HEK293 (cell line): ENCODE measurements at regions not wholly inside any gene's neighbourhood (a gene's known extent, or its start where the extent isn't known, plus 50 kb on each side); places are given as distances from the start of the nearest gene placed in this dataset.
A peak's percentile ranks its signal among the peaks of the same experiment; 100 is the strongest.

Experiments used
- CTCF ChIA-PET: fragments of 350-600 bp; formaldehyde crosslinking; extraction: SDS; loops from one replicate; lab custom pipeline; 2021; ENCODE audit warnings: antibody characterized with exemption; lab: Yijun Ruan, JAX
- POLR2A ChIA-PET: fragments of 300-600 bp; formaldehyde crosslinking; extraction: SDS; loops from one replicate; lab custom pipeline; 2020; ENCODE audit warnings: antibody characterized with exemption, inconsistent platforms; lab: Yijun Ruan, JAX
- H3K27ac ChIP-seq: fragments of 200-500 bp; sonication (Bioruptor generic); 2 replicates; pipeline ENCODE4 v1.5.1; 2014; ENCODE audit warnings: low read depth, low read length, control low read depth, inconsistent platforms; ENCODE audit errors: extremely low read depth
- H3K36me3 ChIP-seq, 2 experiments: fragments of 200-500 bp in 1 of 2; sonication (Bioruptor generic) in 1 of 2; 1 replicate in 1 of 2; 2 replicates in 1 of 2; pipeline ENCODE4 v1.5.1; 2014 to 2017; ENCODE audit warnings: inconsistent platforms in 2 of 2, low read length in 2 of 2; ENCODE audit not compliant: control insufficient read depth in 2 of 2, insufficient read depth in 1 of 2
- H3K4me1 ChIP-seq: fragments of 200-500 bp; sonication (Bioruptor generic); 2 replicates; pipeline ENCODE4 v1.5.1; 2014; ENCODE audit warnings: mild to moderate bottlenecking, low read length, inconsistent platforms; ENCODE audit not compliant: control insufficient read depth, insufficient read depth
- H3K4me3 ChIP-seq: 2 replicates; pipeline ENCODE4 v1.5.1; 2011; ENCODE audit warnings: low read depth, mild to moderate bottlenecking, control low read depth, low read length, moderate library complexity
- H3K9me3 ChIP-seq: fragments of 200-500 bp; sonication (Bioruptor generic); 2 replicates; pipeline ENCODE4 v1.5.1; 2014; ENCODE audit warnings: low read depth, low read length, inconsistent platforms; ENCODE audit not compliant: control insufficient read depth, insufficient read depth
- EGR2 ChIP-seq: fragments of 450-650 bp; formaldehyde crosslinking; IDR thresholded peaks from 2 replicates; pipeline ENCODE4 v1.5.1; 2016; ENCODE audit warnings: low read depth, missing biosample characterization, missing genetic modification characterization
- HOXA7 ChIP-seq: sonication (generic); formaldehyde crosslinking; IDR thresholded peaks from 2 replicates; pipeline ENCODE4 v1.8.1; 2022; ENCODE audit warnings: missing genetic modification reagents, borderline replicate concordance
- ZFHX2 ChIP-seq: fragments of 450-650 bp; formaldehyde crosslinking; conservative IDR thresholded peaks from 2 replicates; pipeline ENCODE4 v1.5.1; 2016; ENCODE audit warnings: missing biosample characterization, missing genetic modification characterization
- ZFP37 ChIP-seq: fragments of 450-650 bp; formaldehyde crosslinking; IDR thresholded peaks from 2 replicates; pipeline ENCODE4 v1.5.1; 2016; ENCODE audit warnings: missing biosample characterization, missing genetic modification characterization
- ZNF121 ChIP-seq: fragments of 450-650 bp; formaldehyde crosslinking; IDR thresholded peaks from 2 replicates; pipeline ENCODE4 v1.5.1; 2016; ENCODE audit warnings: missing biosample characterization, missing genetic modification characterization
- ZNF223 ChIP-seq: fragments of 450-650 bp; formaldehyde crosslinking; IDR thresholded peaks from 2 replicates; pipeline ENCODE4 v1.5.1; 2016; ENCODE audit warnings: missing biosample characterization, missing genetic modification characterization
- ZNF274 ChIP-seq, 2 experiments: fragments of 200-500 bp in 1 of 2; fragments of 450-650 bp in 1 of 2; sonication (Bioruptor generic) in 1 of 2; formaldehyde crosslinking in 1 of 2; IDR thresholded peaks; 2 replicates each; pipeline versions ENCODE4 v1.5.1 to v1.6.1; 2014 to 2016; ENCODE audit warnings: borderline replicate concordance in 1 of 2, inconsistent platforms in 1 of 2, low read length in 1 of 2, missing biosample characterization in 1 of 2, missing genetic modification characterization in 1 of 2
- ZNF292 ChIP-seq: fragments of 450-650 bp; formaldehyde crosslinking; IDR thresholded peaks from 2 replicates; pipeline ENCODE4 v1.5.1; 2016; ENCODE audit warnings: low read depth, missing biosample characterization, missing genetic modification characterization, borderline replicate concordance
- ZNF433 ChIP-seq: fragments of 450-650 bp; formaldehyde crosslinking; IDR thresholded peaks from 2 replicates; pipeline ENCODE4 v1.5.1; 2016; ENCODE audit warnings: missing biosample characterization, missing genetic modification characterization, low read depth
- ZNF596 ChIP-seq: fragments of 450-650 bp; IDR thresholded peaks from 2 replicates; pipeline ENCODE4 v1.5.0; 2018; ENCODE audit warnings: missing biosample characterization, mild to moderate bottlenecking, missing genetic modification characterization, moderate library complexity
- ZNF660 ChIP-seq: fragments of 450-650 bp; IDR thresholded peaks from 2 replicates; pipeline ENCODE4 v1.5.1; 2018; ENCODE audit warnings: missing biosample characterization, mild to moderate bottlenecking, missing genetic modification characterization
- TF ChIP-seq, protein P1 (sequence below): fragments of 450-650 bp; formaldehyde crosslinking; IDR thresholded peaks from 2 replicates; pipeline ENCODE4 v1.5.1; 2016; ENCODE audit warnings: missing biosample characterization, missing genetic modification characterization
- TF ChIP-seq, protein P2 (sequence below): fragments of 450-650 bp; formaldehyde crosslinking; IDR thresholded peaks from 2 replicates; pipeline ENCODE4 v1.5.1; 2017; ENCODE audit warnings: missing biosample characterization, missing genetic modification characterization
- TF ChIP-seq, protein P3 (sequence below): fragments of 450-650 bp; formaldehyde crosslinking; IDR thresholded peaks from 2 replicates; pipeline ENCODE4 v1.5.1; 2016; ENCODE audit warnings: missing biosample characterization, missing genetic modification characterization
- TF ChIP-seq, protein P4 (sequence below): fragments of 450-650 bp; formaldehyde crosslinking; IDR thresholded peaks from 2 replicates; pipeline ENCODE4 v1.5.1; 2016; ENCODE audit warnings: missing biosample characterization, missing genetic modification characterization, low read depth

DNA sequence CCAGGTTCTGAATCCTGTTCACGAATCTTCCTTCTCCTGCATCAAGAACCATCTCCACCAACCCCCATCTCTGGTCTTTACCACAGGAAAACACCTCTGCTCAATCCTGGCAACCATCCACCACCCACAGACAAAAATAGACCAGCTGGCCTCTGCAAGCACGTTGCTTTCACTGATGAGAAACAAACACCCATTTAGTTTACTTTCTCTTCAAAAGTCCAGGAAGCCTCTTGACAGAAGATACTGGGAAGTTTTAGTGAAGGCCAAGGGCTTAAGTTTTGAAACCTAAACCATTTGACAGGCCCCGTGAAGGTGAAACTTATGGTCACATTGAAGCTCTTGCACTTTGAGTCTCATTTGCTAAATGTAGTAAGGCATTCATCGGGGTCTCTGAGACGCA, 122.6 kb upstream of the PPP2R5A start:
- H3K4me3 ChIP-seq, result no peak overlapping the region
- no peaks in the 10 kb centered on the region for H3K4me1 ChIP-seq
- H3K9me3 ChIP-seq, result no peaks in the 10 kb centered on the region
- ChIA-PET POLR2A (interaction anchor here (0.5 kb wide), 1 partner anchor 49 kb away, joined by 3 read pairs; no protein-coding TSS in a partner anchor), CTCF (interaction anchor here (0.5 to 1.1 kb wide), 3 partner anchors 60 to 463 kb away, joined by 3 to 4 read pairs (median 3); no protein-coding TSS in a partner anchor)
- H3K36me3 ChIP-seq, result no peaks in the 10 kb centered on the region
- TF ChIP-seq EGR2 (tag by site-specific recombination) (peak; percentile 56), ZNF292 (no peak), HOXA7 (no peak), ZFHX2 (tag by site-specific recombination) (peak; percentile 59; the same call in 1 of the 2 replicates), ZNF274 (IDR thresholded peaks at IDR 0.05; ENCODE audit: low read length) (no peak), ZNF274 (tag by site-specific recombination; IDR thresholded peaks at IDR 0.05; ENCODE audit: borderline replicate concordance) (no peak)
- TF ChIP-seq, protein P1, sequence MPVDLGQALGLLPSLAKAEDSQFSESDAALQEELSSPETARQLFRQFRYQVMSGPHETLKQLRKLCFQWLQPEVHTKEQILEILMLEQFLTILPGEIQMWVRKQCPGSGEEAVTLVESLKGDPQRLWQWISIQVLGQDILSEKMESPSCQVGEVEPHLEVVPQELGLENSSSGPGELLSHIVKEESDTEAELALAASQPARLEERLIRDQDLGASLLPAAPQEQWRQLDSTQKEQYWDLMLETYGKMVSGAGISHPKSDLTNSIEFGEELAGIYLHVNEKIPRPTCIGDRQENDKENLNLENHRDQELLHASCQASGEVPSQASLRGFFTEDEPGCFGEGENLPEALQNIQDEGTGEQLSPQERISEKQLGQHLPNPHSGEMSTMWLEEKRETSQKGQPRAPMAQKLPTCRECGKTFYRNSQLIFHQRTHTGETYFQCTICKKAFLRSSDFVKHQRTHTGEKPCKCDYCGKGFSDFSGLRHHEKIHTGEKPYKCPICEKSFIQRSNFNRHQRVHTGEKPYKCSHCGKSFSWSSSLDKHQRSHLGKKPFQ, result no peak
- no peak overlapping the region for H3K27ac ChIP-seq

DNA sequence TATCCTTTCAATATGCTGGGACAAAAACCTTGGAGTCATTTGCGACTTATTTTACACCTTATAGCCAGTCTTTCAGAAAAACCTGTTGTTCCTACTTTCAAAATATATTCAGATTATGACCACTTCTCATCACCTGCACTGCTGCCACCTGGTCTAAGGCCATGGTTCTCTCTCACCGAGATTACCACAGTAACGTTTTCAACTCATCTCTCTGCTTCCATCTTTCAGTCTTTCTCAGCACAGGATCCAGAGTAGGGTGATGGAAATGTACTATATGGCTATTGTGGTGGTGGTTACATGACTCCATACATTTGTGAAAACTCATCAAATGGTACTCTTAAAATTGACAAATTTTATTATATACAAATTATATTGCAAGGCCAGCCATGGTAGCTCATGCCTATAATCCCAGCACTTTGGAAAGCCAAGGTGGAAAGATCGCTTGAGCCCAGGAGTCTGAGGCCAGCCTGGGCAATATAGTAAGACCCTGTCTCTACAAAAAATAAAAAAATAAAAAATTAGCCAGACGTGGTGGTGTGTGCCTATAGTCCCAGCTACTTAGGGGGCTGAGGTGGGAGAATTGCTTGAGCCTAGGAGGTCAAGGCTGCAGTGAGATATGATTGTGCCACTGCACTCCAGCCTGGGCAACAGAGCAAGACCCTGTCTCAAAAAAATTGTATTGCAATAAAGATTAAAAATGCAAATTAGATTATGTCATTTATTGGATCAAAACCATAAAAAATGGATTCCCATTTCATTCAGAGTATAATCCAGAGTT, 120.9 kb upstream of the PPP2R5A start:
- Histone ChIP-seq H3K4me1 (no peaks in the 10 kb centered on the region), H3K4me3 (no peak overlapping the region), H3K27ac (no peak overlapping the region), H3K36me3 (no peaks in the 10 kb centered on the region), H3K9me3 (no peaks in the 10 kb centered on the region)
- POLR2A ChIA-PET, result no interaction called here
- TF ChIP-seq ZNF596 (tag by site-specific recombination) (no peak), ZNF121 (tag by site-specific recombination) (peak; percentile 56; the same call in 1 of the 2 replicates)
- CTCF ChIA-PET, result no interaction called here

DNA sequence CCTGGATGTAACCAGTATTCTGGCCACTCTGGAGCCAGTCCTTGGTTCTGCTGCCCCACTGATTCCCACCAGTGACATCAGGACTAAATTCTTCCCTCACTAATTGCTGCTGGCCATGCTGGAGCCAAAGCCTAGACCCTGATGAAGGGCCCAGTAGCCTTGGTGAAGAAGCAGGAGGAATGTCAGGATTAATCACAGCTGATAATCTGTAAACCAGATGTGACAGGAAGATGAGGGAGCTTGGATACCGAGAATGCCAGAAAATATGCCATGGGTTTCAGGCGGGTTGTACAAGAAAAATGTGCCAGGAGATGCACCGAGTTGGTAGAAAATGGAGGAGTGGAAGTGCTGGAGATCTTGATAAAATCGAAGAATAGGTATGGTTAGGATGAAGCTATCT, 119.0 kb upstream of the PPP2R5A start:
- no peak overlapping the region for H3K4me3 ChIP-seq
- POLR2A ChIA-PET, result no interaction called here
- CTCF ChIA-PET, result no interaction called here

More for the DNA sequence above, 119.0 kb upstream of the PPP2R5A start:
- TF ChIP-seq ZNF433 (tag by site-specific recombination), result no peak
- no peak for TF ChIP-seq ZNF223
- no peak for TF ChIP-seq ZFP37 (tag by site-specific recombination)
- no peak for TF ChIP-seq ZNF660 (tag by site-specific recombination)
- TF ChIP-seq, protein P2, sequence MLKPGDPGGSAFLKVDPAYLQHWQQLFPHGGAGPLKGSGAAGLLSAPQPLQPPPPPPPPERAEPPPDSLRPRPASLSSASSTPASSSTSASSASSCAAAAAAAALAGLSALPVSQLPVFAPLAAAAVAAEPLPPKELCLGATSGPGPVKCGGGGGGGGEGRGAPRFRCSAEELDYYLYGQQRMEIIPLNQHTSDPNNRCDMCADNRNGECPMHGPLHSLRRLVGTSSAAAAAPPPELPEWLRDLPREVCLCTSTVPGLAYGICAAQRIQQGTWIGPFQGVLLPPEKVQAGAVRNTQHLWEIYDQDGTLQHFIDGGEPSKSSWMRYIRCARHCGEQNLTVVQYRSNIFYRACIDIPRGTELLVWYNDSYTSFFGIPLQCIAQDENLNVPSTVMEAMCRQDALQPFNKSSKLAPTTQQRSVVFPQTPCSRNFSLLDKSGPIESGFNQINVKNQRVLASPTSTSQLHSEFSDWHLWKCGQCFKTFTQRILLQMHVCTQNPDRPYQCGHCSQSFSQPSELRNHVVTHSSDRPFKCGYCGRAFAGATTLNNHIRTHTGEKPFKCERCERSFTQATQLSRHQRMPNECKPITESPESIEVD (tag by site-specific recombination), result no peak
- TF ChIP-seq, protein P3, sequence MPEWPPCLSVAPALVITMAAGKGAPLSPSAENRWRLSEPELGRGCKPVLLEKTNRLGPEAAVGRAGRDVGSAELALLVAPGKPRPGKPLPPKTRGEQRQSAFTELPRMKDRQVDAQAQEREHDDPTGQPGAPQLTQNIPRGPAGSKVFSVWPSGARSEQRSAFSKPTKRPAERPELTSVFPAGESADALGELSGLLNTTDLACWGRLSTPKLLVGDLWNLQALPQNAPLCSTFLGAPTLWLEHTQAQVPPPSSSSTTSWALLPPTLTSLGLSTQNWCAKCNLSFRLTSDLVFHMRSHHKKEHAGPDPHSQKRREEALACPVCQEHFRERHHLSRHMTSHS, result no peak
- TF ChIP-seq, protein P4, sequence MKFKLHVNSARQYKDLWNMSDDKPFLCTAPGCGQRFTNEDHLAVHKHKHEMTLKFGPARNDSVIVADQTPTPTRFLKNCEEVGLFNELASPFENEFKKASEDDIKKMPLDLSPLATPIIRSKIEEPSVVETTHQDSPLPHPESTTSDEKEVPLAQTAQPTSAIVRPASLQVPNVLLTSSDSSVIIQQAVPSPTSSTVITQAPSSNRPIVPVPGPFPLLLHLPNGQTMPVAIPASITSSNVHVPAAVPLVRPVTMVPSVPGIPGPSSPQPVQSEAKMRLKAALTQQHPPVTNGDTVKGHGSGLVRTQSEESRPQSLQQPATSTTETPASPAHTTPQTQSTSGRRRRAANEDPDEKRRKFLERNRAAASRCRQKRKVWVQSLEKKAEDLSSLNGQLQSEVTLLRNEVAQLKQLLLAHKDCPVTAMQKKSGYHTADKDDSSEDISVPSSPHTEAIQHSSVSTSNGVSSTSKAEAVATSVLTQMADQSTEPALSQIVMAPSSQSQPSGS, result no peak
- Histone ChIP-seq H3K36me3 (no peaks in the 10 kb centered on the region), H3K27ac (no peak overlapping the region), H3K4me1 (no peaks in the 10 kb centered on the region), H3K9me3 (no peaks in the 10 kb centered on the region)
